ENCODE measurements at regions not wholly inside any gene's neighbourhood (a gene's known extent, or its start where the extent isn't known, plus 50 kb on each side); places are given as distances from the start of the nearest gene placed in this dataset.

DNA sequence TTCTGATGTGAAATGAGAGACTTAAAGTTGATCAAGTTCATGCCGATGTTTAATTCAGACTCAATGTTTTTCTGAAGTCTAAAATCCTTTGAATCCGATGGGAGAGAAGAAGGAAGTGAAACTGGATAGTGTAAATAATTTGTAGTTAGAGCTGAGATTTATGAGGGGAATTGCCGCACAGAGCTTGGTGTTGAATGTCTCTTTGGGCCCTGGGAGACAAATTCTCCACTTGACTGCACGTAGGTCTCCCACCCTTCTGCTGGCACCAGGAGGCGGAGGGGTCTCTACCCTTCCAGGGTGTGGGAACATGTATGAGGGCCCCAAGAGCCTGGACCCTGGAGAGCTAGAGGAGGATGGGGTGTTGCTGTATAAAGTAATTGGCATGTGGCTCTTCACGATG lies 140.8 kb upstream of the SERP2 start:
- WGBS = 66% methylated on average over 6 of the region's 6 CpGs
- DNase-seq (ENCODE audit: low spot score in 2 of 2) = no peak
- no peak overlapping the region for H3K4me3 ChIP-seq
- no peak for TF ChIP-seq EP300 (IDR thresholded peaks at IDR 0.05)
- no peak for TF ChIP-seq POLR2A (IDR thresholded peaks at IDR 0.05)
- TF ChIP-seq, protein P1, sequence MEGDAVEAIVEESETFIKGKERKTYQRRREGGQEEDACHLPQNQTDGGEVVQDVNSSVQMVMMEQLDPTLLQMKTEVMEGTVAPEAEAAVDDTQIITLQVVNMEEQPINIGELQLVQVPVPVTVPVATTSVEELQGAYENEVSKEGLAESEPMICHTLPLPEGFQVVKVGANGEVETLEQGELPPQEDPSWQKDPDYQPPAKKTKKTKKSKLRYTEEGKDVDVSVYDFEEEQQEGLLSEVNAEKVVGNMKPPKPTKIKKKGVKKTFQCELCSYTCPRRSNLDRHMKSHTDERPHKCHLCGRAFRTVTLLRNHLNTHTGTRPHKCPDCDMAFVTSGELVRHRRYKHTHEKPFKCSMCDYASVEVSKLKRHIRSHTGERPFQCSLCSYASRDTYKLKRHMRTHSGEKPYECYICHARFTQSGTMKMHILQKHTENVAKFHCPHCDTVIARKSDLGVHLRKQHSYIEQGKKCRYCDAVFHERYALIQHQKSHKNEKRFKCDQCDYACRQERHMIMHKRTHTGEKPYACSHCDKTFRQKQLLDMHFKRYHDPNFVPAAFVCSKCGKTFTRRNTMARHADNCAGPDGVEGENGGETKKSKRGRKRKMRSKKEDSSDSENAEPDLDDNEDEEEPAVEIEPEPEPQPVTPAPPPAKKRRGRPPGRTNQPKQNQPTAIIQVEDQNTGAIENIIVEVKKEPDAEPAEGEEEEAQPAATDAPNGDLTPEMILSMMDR (IDR thresholded peaks at IDR 0.05) = no peak
- no peak for TF ChIP-seq POLR2AphosphoS5 (IDR thresholded peaks at IDR 0.05)
- H3K4me1 ChIP-seq = peaks cover 46% of the 10 kb centered on the region
- peak overlapping the region; percentile 12 for H3K27ac ChIP-seq
- H3K27me3 ChIP-seq = no peaks in the 10 kb centered on the region
- H3K36me3 ChIP-seq = no peaks in the 10 kb centered on the region
- H3K9me3 ChIP-seq = no peaks in the 10 kb centered on the region

DNA sequence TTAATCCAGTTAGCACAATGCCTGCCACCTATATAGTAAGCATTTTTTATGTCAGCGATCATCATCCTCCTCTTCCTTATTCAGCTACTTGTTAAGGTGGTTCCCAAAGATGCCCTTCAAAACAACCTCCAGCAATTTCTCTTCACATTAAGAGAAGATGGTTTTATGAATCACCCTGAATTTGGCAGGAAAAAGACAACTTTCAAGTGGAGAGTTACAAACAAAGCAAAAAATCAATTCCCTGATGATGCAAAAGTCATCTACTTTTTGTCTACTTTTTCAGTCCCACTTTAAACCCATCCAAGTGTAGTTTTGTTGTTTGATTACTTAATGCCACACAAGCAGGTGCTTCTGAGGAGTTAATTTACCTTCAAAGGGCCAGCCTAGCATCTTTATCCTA lies 139.1 kb upstream of the SERP2 start:
- no peaks in the 10 kb centered on the region for H3K27me3 ChIP-seq
- WGBS = 87% methylated on average over 1 of the region's 1 CpG
- peaks cover 50% of the 10 kb centered on the region for H3K4me1 ChIP-seq
- no peak overlapping the region for H3K4me3 ChIP-seq
- H3K27ac ChIP-seq = no peak overlapping the region
- no peak for DNase-seq (ENCODE audit: low spot score in 2 of 2)
- H3K36me3 ChIP-seq = no peaks in the 10 kb centered on the region
- no peaks in the 10 kb centered on the region for H3K9me3 ChIP-seq
- TF ChIP-seq EP300 (IDR thresholded peaks at IDR 0.05) = no peak
- TF ChIP-seq POLR2AphosphoS5 (IDR thresholded peaks at IDR 0.05) = no peak
- TF ChIP-seq, protein P1 (IDR thresholded peaks at IDR 0.05) = no peak
- TF ChIP-seq POLR2A (IDR thresholded peaks at IDR 0.05) = no peak

DNA sequence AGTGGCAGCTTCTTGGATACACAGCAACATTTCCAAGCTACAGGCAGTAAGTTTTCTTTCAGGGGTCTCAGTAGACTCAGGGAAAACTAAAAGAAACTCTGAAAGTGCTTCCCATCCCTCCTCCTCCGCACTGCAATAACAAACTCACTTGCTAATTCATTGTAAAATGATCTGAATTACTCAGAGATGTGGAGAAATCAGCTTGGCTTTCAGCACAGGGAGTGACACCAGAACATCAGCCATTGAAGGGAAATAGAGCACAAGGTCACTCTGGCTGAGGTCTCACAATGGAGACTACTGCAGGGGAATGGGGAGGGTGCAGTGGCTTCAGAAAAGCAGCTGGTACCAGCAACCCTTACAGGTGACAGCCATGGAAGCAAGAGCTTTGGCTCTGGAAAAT lies 137.3 kb upstream of the SERP2 start:
- Histone ChIP-seq H3K4me3 (no peak overlapping the region), H3K27me3 (no peaks in the 10 kb centered on the region), H3K9me3 (no peaks in the 10 kb centered on the region), H3K4me1 (peaks cover 49% of the 10 kb centered on the region), H3K36me3 (no peaks in the 10 kb centered on the region), H3K27ac (peak overlapping the region; percentile 86)
- WGBS = 88% methylated on average over 1 of the region's 1 CpG
- no peak for DNase-seq (ENCODE audit: low spot score in 2 of 2)
- no peak for TF ChIP-seq POLR2A (IDR thresholded peaks at IDR 0.05)
- TF ChIP-seq EP300 (IDR thresholded peaks at IDR 0.05) = no peak
- TF ChIP-seq POLR2AphosphoS5 (IDR thresholded peaks at IDR 0.05) = no peak
- TF ChIP-seq, protein P1 (IDR thresholded peaks at IDR 0.05) = no peak

DNA sequence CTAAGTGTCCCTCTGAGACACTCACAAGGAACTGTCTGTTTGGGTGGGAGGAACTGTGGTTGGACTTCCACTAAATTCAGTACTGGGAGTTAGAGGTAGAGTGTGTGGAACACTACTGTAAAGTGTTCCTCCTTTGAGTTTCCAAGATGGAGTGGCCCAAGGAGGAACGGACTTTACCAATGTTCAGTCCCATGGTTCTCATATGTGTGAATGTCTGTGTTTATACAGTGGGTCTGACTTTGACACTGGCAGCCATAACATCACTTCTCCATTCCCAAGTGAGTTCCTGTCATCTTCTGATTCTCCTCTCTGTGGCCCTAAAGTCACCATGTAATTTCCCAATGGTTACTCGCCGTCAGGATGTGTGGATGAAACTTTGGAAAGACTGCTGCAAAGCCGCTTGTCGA lies 136.8 kb upstream of the SERP2 start:
- no peak for DNase-seq (ENCODE audit: low spot score in 2 of 2)
- 56% methylated on average over 5 of the region's 5 CpGs for WGBS
- Histone ChIP-seq H3K9me3 (no peaks in the 10 kb centered on the region), H3K27me3 (no peaks in the 10 kb centered on the region), H3K36me3 (no peaks in the 10 kb centered on the region), H3K4me3 (no peak overlapping the region), H3K27ac (peak overlapping the region; percentile 86), H3K4me1 (peaks cover 45% of the 10 kb centered on the region)
- TF ChIP-seq, protein P1 (IDR thresholded peaks at IDR 0.05) = no peak
- TF ChIP-seq EP300 (IDR thresholded peaks at IDR 0.05) (no peak), POLR2A (IDR thresholded peaks at IDR 0.05) (no peak), POLR2AphosphoS5 (IDR thresholded peaks at IDR 0.05) (no peak)

DNA sequence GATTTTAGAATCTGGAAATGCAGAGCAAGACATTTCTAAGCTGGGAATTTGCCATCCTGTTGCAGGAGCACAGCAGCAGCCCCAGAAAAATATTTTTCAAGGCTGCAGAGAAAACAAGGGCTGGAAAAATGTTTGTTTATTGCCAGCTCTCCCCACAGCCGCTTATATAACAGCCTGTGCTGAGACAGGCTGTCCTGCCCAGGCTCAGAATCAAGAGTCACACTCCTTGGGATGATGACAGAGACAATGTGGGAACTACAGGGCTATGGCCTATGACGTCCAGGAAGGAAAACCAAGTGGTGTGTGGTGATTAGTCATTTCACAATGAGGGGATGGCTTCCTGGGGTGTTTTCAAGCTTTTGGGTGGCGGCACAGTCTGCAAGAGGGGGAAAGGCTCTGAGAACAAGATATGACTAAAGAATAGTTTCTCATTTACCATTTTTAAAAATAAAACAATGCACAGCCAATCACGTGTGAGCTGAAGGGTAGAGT lies 136.3 kb upstream of the SERP2 start:
- H3K4me1 ChIP-seq = peaks cover 40% of the 10 kb centered on the region
- peak; percentile 80 to 83 for DNase-seq (ENCODE audit: low spot score in 2 of 2)
- H3K9me3 ChIP-seq = no peaks in the 10 kb centered on the region
- no peaks in the 10 kb centered on the region for H3K36me3 ChIP-seq
- WGBS = 27% methylated on average over 4 of the region's 4 CpGs
- H3K27me3 ChIP-seq = no peaks in the 10 kb centered on the region
- H3K27ac ChIP-seq = peak overlapping the region; percentile 86
- TF ChIP-seq POLR2AphosphoS5 (IDR thresholded peaks at IDR 0.05) (peak; percentile 62 to 95 (median 91)), POLR2A (IDR thresholded peaks at IDR 0.05) (no peak), EP300 (IDR thresholded peaks at IDR 0.05) (peak; percentile 44)
- TF ChIP-seq, protein P1 (IDR thresholded peaks at IDR 0.05) = no peak
- H3K4me3 ChIP-seq = no peak overlapping the region

Measured in suprapubic skin (tissue), 4 donors.